ENCODE measurements at regions not wholly inside any gene's neighbourhood (a gene's known extent, or its start where the extent isn't known, plus 50 kb on each side); places are given as distances from the start of the nearest gene placed in this dataset.

GRCh38 chr14:39614297-39614923, 182.2 kb upstream of the FBXO33 start:
- Mint-ChIP-seq H3K36me3 (ENCODE audit: low read depth) (no peaks in the 10 kb centered on the region), H3K9me3 (no peaks in the 10 kb centered on the region), H3K4me1 (peaks cover 23% of the 10 kb centered on the region), H3K4me3 (no peak overlapping the region), H3K27me3 (ENCODE audit: insufficient read depth) (peaks cover 9% of the 10 kb centered on the region), H3K27ac (no peak overlapping the region)
- Histone ChIP-seq H3K4me3 (ENCODE audit: low read length) (no peak overlapping the region), H3K9me3 (ENCODE audit: control insufficient read depth, low read length) (no peaks in the 10 kb centered on the region), H3K27me3 (ENCODE audit: control insufficient read depth, insufficient read depth, low read length, poor library complexity, severe bottlenecking) (peaks cover 34% of the 10 kb centered on the region), H3K4me1 (ENCODE audit: control insufficient read depth, insufficient read depth, low read length) (peaks cover 3% of the 10 kb centered on the region), H3K27ac (ENCODE audit: low read depth, low read length) (no peak overlapping the region), H3K9ac (ENCODE audit: extremely low read depth, low read length, poor library complexity, severe bottlenecking) (no peak overlapping the region), H3K36me3 (ENCODE audit: control insufficient read depth, insufficient read depth, low read length) (no peaks in the 10 kb centered on the region)
- no peak for DNase-seq
- TF ChIP-seq CTCF (conservative IDR thresholded peaks at IDR 0.05): no peak
- 90 to 100% methylated on average over 3 of the region's 3 CpGs for WGBS, 2 experiments (ENCODE audit: insufficient coverage in 1 of 2, insufficient read length in 1 of 2)

- Mint-ChIP-seq H3K36me3 (ENCODE audit: low read depth) (no peaks in the 10 kb centered on the region), H3K27me3 (ENCODE audit: insufficient read depth) (peaks cover 9% of the 10 kb centered on the region)
These were observed 176.9 kb upstream of the FBXO33 start for GRCh38 chr14:39609119-39609518.

DNA sequence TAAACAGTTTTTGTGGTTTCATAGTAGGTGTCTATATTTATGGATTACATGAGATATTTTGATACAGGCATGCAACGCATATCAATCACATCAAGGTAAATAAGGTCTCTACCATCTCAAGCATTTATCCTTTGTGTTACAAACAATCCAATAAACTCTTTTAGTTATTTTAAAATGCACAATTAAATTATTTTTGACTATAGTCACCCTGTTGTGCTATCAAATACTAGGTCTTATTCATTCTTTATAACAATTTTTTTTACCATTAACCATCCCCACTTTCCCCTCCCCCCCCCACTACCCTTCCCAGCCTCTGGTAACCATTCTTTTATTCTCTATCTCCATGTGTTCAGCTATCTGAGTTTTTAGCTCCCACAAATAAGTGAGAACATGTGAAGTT, 175.7 kb upstream of the FBXO33 start:
- no peak overlapping the region for H3K9ac ChIP-seq (ENCODE audit: extremely low read depth, low read length, poor library complexity, severe bottlenecking)
- Mint-ChIP-seq H3K27me3 (ENCODE audit: insufficient read depth) (peaks cover 5% of the 10 kb centered on the region), H3K27ac (no peak overlapping the region), H3K36me3 (ENCODE audit: low read depth) (no peaks in the 10 kb centered on the region), H3K4me1 (peaks cover 7% of the 10 kb centered on the region), H3K4me3 (no peak overlapping the region), H3K9me3 (no peaks in the 10 kb centered on the region)
- H3K4me3 ChIP-seq (ENCODE audit: low read length): no peak overlapping the region
- TF ChIP-seq CTCF (conservative IDR thresholded peaks at IDR 0.05): no peak
- no peaks in the 10 kb centered on the region for H3K4me1 ChIP-seq (ENCODE audit: control insufficient read depth, insufficient read depth, low read length)
- WGBS, 2 experiments (ENCODE audit: insufficient coverage in 1 of 2, insufficient read length in 1 of 2): 100% methylated on average over 1 of the region's 1 CpG; no CpG with 5 or more reads in 1 of the 2 experiments
- no peak for DNase-seq
- no peaks in the 10 kb centered on the region for H3K36me3 ChIP-seq (ENCODE audit: control insufficient read depth, insufficient read depth, low read length)
- H3K27ac ChIP-seq (ENCODE audit: low read depth, low read length): no peak overlapping the region
- H3K9me3 ChIP-seq (ENCODE audit: control insufficient read depth, low read length): no peaks in the 10 kb centered on the region
- peaks cover 15% of the 10 kb centered on the region for H3K27me3 ChIP-seq (ENCODE audit: control insufficient read depth, insufficient read depth, low read length, poor library complexity, severe bottlenecking)

More at GRCh38 chr14:39609119-39609518, 176.9 kb upstream of the FBXO33 start:
- no peak for DNase-seq
- peaks cover 9% of the 10 kb centered on the region for H3K4me1 Mint-ChIP-seq
- no peaks in the 10 kb centered on the region for H3K4me1 ChIP-seq (ENCODE audit: control insufficient read depth, insufficient read depth, low read length)
- H3K9ac ChIP-seq (ENCODE audit: extremely low read depth, low read length, poor library complexity, severe bottlenecking): no peak overlapping the region
- no peaks in the 10 kb centered on the region for H3K9me3 Mint-ChIP-seq
- no peak overlapping the region for H3K4me3 Mint-ChIP-seq
- no peak overlapping the region for H3K27ac ChIP-seq (ENCODE audit: low read depth, low read length)
- peaks cover 26% of the 10 kb centered on the region for H3K27me3 ChIP-seq (ENCODE audit: control insufficient read depth, insufficient read depth, low read length, poor library complexity, severe bottlenecking)
- H3K9me3 ChIP-seq (ENCODE audit: control insufficient read depth, low read length): no peaks in the 10 kb centered on the region
- TF ChIP-seq CTCF (conservative IDR thresholded peaks at IDR 0.05): no peak
- no peak overlapping the region for H3K4me3 ChIP-seq (ENCODE audit: low read length)
- no peaks in the 10 kb centered on the region for H3K36me3 ChIP-seq (ENCODE audit: control insufficient read depth, insufficient read depth, low read length)
- H3K27ac Mint-ChIP-seq: no peak overlapping the region
